GM13976 (cell line): ENCODE measurements at regions not wholly inside any gene's neighbourhood (a gene's known extent, or its start where the extent isn't known, plus 50 kb on each side); places are given as distances from the start of the nearest gene placed in this dataset.

Experiments used
- DNase-seq: peaks from one replicate; pipeline ENCODE4 v3.0.0; 2012; ENCODE audit warnings: low spot score
- in situ Hi-C: fragments of 300-500 bp; cut with MboI; formaldehyde crosslinking; loops from one replicate; pipeline ENCODE4 v1.12.0; 2022; ENCODE audit warnings: low sequenced_read_pairs, mixed read lengths, inconsistent platforms; ENCODE audit not compliant: unreplicated experiment
- TF ChIP-seq, protein P1 (sequence below): IDR thresholded peaks from 2 replicates; pipeline ENCODE4 v1.5.1; 2012; ENCODE audit warnings: borderline replicate concordance, mild to moderate bottlenecking; ENCODE audit not compliant: insufficient read depth; ENCODE audit errors: extremely low read depth, missing control alignments, control extremely low read depth

DNA sequence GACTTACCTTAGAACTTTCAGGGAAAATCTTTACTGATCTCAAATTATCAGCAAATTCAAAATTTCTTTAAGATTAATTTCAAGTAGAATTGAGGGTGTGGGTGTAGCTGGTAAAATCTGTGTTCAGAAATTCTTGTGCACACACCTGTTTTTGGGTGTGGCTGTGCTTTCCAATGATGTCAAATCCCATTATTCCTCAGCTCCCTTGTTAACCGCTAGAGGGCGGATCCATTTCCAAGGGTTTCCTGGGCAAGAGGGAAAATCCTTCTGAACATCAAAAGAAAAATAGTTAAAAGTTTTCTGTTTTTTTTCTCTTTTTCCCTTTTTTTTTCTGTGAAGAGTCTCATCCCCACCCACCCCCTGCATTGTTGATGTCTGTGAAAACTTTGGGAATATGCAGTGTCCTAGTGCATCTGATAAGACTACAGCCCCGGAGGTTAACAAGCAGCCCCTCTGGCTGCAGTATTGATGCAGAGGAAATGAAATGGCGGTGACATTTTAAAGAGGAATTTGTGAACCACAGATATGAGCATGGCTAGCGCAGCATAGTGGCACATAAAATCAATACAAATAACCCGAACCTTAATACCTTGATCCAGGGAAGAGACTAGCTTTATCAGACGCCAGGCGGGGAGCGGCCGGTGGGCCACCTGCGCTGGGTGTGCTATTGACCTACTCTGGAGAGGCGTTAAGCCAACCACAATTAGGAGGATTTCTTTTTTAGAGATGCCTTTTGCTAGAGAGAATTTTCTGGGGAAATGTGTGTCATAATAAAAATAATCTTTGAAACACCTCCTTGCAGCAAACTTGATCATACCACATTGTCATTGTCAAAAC is 130.9 kb downstream of the FOXA2 start:
- in situ Hi-C loops, result no loop called here
- TF ChIP-seq, protein P1, sequence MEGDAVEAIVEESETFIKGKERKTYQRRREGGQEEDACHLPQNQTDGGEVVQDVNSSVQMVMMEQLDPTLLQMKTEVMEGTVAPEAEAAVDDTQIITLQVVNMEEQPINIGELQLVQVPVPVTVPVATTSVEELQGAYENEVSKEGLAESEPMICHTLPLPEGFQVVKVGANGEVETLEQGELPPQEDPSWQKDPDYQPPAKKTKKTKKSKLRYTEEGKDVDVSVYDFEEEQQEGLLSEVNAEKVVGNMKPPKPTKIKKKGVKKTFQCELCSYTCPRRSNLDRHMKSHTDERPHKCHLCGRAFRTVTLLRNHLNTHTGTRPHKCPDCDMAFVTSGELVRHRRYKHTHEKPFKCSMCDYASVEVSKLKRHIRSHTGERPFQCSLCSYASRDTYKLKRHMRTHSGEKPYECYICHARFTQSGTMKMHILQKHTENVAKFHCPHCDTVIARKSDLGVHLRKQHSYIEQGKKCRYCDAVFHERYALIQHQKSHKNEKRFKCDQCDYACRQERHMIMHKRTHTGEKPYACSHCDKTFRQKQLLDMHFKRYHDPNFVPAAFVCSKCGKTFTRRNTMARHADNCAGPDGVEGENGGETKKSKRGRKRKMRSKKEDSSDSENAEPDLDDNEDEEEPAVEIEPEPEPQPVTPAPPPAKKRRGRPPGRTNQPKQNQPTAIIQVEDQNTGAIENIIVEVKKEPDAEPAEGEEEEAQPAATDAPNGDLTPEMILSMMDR, result no peak
- DNase-seq, result no peak

DNA sequence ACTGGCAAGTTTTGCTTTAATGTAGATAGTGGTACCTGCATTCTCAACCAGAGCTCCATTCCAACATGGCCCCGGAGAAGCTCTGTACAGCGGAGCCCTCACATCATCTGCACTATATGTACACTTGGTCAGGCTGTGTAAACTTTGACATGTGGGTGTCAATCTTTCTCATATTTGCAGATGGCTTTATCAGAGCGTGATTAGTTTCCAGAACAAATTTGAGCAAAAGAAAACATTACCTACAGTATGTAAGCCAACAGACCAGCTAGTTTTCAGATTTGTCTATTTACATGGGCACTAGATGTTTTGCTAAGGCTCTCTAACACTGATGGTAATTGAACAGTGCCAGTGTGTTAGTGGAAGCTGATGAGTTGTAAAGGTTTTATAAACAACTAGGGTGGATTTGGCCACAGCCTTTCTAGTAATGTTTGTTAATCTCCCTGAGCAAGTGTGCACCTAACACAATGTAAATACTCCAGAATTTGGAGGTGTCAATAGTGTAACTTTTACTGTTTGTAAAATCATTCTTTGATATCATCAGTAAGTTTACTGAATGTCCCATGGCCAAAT is 131.8 kb downstream of the FOXA2 start:
- no peak for DNase-seq
- TF ChIP-seq, protein P1, result no peak
- in situ Hi-C loops, result no loop called here

DNA sequence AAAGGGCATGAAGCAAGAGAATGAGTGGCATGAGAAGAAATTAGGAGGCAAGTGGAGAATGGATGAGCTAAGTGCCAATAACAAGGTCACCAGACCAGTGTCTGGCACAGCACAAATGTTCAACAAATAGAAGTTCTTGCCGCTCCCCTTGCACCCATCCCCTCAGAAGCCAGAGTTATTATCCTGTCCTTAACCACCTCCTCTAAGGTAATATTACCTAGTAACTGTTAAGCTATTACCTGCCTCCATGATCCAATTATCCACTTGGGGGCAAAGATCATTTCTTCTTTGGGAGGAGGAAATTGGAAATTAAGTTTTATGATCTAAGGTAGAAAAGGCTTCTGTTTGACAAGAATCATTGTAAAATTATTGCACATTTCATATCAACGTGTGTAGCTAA is 133.8 kb downstream of the FOXA2 start:
- in situ Hi-C loops, result no loop called here
- TF ChIP-seq, protein P1, result no peak
- no peak for DNase-seq

DNA sequence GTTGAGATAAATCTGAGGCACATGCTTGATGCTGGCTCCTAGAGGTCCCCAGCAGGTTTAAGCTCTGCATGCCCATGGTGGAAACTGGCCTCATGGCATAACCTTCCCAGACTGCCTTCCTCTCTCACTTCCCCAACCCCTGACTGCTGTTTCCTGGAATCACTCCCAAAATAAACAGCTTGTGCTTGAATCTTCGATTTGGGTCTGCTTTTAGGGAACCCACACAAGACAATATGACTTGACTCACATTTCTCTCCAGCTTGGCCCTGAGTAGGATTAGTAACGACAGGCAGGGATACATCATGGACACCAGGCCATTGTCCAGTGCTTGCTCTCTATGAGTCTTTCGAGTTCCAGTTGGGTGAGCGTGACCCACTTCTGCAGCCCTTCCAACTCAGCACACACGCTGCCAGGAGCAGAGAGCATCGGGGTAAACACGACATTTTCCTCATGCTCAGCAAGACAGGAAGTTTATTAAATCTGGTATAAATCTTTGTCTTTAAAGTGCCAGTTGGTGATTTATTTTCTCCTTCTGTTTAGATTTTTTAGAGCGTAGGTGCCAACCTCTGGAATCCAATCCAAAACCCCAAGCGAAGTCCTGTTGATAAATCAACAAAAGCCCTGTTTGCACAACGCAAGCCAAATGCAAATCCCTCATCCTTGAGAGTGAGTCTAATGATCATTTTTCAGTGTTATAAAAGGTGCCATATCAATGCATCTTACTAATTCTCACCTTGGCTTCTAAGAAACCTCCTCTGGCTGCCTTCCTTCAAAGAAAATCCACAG is 135.0 kb downstream of the FOXA2 start:
- in situ Hi-C loops, result no loop called here
- no peak for DNase-seq
- TF ChIP-seq, protein P1, result no peak

DNA sequence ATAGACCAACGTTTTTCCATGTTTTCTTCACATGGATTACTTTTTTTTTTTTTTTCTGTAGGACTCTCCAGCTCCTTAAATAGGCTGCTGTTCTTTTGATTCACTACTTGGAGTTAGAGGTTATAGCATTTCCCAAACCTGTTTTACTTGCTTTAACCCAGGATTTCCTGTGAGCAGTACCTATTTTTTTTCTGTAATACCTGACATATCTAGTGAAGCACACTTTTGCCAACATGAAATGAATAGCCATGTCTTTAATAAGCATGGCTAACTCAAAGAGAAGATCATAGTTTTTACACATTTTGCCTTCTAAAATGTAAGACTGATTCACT is 137.0 kb downstream of the FOXA2 start:
- in situ Hi-C loops, result no loop called here
- DNase-seq, result no peak
- TF ChIP-seq, protein P1, result no peak

DNA sequence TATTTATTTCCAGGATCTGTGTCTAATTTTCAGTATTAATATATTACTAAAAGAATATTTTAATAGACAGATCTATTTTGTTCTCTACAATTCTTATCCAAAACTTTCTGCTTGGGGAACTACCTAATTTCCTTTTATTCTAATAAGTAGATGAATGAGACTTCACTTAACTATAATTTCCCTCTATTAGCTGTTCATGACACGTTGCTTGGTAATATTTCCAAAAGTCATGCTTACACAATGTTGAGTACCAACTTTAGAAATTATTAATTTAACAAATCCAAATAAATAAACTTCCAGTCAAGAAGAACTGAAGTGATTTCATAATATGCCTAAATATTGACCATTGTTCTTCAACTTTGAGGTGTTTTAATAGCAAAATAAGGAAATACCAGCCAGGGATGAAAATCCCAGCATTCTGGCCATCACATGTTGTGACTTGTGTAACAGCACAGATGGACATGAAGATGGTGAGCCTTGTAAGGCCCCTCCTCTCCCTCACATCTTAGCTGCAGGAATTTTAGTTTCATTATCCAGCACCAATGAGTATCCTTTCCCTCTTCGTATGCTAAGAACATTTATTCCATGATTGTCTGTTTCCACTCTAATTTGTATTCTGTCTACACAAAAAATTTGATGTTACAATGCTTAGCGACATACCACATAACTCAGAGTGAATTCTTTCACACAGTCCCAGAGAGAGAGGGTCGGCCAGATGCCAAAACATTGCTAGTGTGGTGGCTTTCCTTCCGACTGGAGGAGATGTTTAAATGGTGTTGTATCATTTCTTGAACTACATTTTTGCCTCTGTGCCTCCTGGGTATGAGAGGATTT is 137.5 kb downstream of the FOXA2 start:
- TF ChIP-seq, protein P1, result no peak
- DNase-seq, result no peak
- in situ Hi-C loops, result no loop called here
